ENCODE measurements at regions not wholly inside any gene's neighbourhood (a gene's known extent, or its start where the extent isn't known, plus 50 kb on each side); places are given as distances from the start of the nearest gene placed in this dataset.

DNA sequence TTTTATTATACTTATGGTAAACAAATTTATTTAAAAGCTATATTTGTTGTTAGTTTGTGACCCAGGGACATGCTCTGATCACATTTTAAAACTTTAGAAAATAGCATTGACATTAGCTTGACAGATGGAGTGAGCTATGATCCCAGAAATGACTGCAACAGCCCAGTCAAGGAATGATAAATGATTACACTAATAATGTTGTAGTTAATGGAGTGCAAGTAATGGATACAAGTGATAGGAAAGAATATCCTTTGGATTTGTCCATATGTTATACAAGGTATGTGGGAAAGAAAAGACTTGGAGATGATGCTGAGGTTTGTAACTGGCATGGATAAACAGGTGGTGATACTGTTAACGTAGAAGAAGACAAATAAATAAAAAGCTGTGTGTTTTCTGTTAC, 1908.7 kb downstream of the MRPL39 start:
- Histone ChIP-seq H3K4me2 (ENCODE audit: insufficient read depth in 1 of 2, low read depth in 2 of 2, low read length in 2 of 2) (no peak overlapping the region), H4K5ac (ENCODE audit: insufficient read length, low read depth, low read length) (no peak overlapping the region), H3K23ac (ENCODE audit: insufficient read length) (no peak overlapping the region), H3K27ac (ENCODE audit: low read depth, low read length) (no peak overlapping the region), H3K9me3 (ENCODE audit: insufficient read depth in 2 of 2, low read depth in 1 of 2, low read length in 1 of 2) (peaks cover 20 to 21% of the 10 kb centered on the region in 2 experiments), H2BK120ac (replicated peaks; ENCODE audit: low read depth, low read length) (no peak overlapping the region), H2BK15ac (ENCODE audit: low read length) (no peak overlapping the region), H2AK5ac (ENCODE audit: low read depth, low read length) (no peak overlapping the region), H2BK12ac (ENCODE audit: low read depth, low read length) (no peak overlapping the region), H2BK20ac (ENCODE audit: low read length) (no peak overlapping the region), H3K56ac (replicated peaks; ENCODE audit: insufficient read length, low read depth, low read length) (no peak overlapping the region), H3K23me2 (ENCODE audit: low read depth, low read length) (no peaks in the 10 kb centered on the region), H3K4me3 (ENCODE audit: extremely low read depth in 1 of 4, insufficient read depth in 2 of 4, low read depth in 3 of 4, low read length in 4 of 4) (no peak overlapping the region), H3K79me2 (ENCODE audit: control insufficient read depth in 1 of 2, insufficient read depth in 2 of 2, low read length in 2 of 2) (no peaks in the 10 kb centered on the region), H3K18ac (ENCODE audit: extremely low read depth, low read length) (no peak overlapping the region), H3K14ac (ENCODE audit: insufficient read length) (no peak overlapping the region), H3K36me3 (ENCODE audit: control insufficient read depth in 2 of 4, insufficient read depth in 4 of 4, low read length in 3 of 4) (no peaks in the 10 kb centered on the region; a peak in 1 of 8 replicates), H3K27me3 (replicated peaks in 1 of 4; ENCODE audit: control insufficient read depth in 3 of 4, extremely low read depth in 1 of 4, insufficient read depth in 3 of 4, low read length in 3 of 4) (no peaks in the 10 kb centered on the region), H4K8ac (ENCODE audit: extremely low read depth, insufficient read depth, low read length) (no peak overlapping the region), H4K20me1 (replicated peaks in 1 of 2; ENCODE audit: control insufficient read depth in 1 of 2, insufficient read depth in 2 of 2, low read length in 2 of 2) (no peaks in the 10 kb centered on the region), H4K91ac (replicated peaks; ENCODE audit: insufficient read length, low read length) (no peak overlapping the region), H3K79me1 (ENCODE audit: low read depth, low read length) (no peaks in the 10 kb centered on the region), H3K9ac (replicated peaks in 1 of 4; ENCODE audit: extremely low read depth in 1 of 4, low read depth in 3 of 4, low read length in 3 of 4) (no peak overlapping the region), H3K4ac (replicated peaks; ENCODE audit: insufficient read length, low read depth, low read length) (no peak overlapping the region), H2BK5ac (ENCODE audit: low read depth, low read length) (no peak overlapping the region), H2AFZ (ENCODE audit: low read length) (no peak overlapping the region), H3K4me1 (replicated peaks in 1 of 4; ENCODE audit: control insufficient read depth in 3 of 4, insufficient read depth in 4 of 4, low read length in 3 of 4) (no peaks in the 10 kb centered on the region)
- DNase-seq (ENCODE audit: low read depth in 1 of 2, low spot score in 2 of 2), result no peak
- no peak for FAIRE-seq
- WGBS, 2 experiments (ENCODE audit: extremely low coverage in 1 of 2, insufficient coverage in 1 of 2, insufficient read length in 1 of 2, insufficient replicate concordance in 2 of 2, low coverage in 1 of 2, low lambda C conversion rate in 2 of 2, missing lambda C conversion rate in 1 of 2), result 93% methylated on average over 1 of the region's 1 CpG; no CpG with 5 or more reads in 1 of the 2 experiments
- TF ChIP-seq CHD2 (IDR thresholded peaks at IDR 0.05; ENCODE audit: low read length), result no peak
- no peak for TF ChIP-seq SIX5 (IDR thresholded peaks at IDR 0.05; ENCODE audit: low read depth, low read length)
- no peak for TF ChIP-seq RAD21 (IDR thresholded peaks at IDR 0.05 in 1 of 2, conservative IDR thresholded peaks at IDR 0.05 in 1 of 2; ENCODE audit: low read depth in 2 of 2, low read length in 2 of 2)
- TF ChIP-seq NRF1 (IDR thresholded peaks at IDR 0.05; ENCODE audit: low read depth, low read length), result no peak
- TF ChIP-seq TBP (IDR thresholded peaks at IDR 0.05; ENCODE audit: low read depth, low read length), result no peak
- TF ChIP-seq SP1 (IDR thresholded peaks at IDR 0.05; ENCODE audit: low read depth, low read length), result no peak
- no peak for TF ChIP-seq TAF1 (IDR thresholded peaks at IDR 0.05; ENCODE audit: low read depth, low read length)
- no peak for TF ChIP-seq E2F6 (IDR thresholded peaks at IDR 0.05)
- no peak for TF ChIP-seq POLR2AphosphoS5 (IDR thresholded peaks at IDR 0.05; ENCODE audit: low read depth, low read length)
- TF ChIP-seq RBBP5 (IDR thresholded peaks at IDR 0.05; ENCODE audit: borderline replicate concordance, low read depth, low read length), result no peak
- POLR2A ChIA-PET (ENCODE audit: partially characterized antibody), result no interaction called here
- CTCF ChIA-PET (ENCODE audit: partially characterized antibody), result no interaction called here
